ENCODE measurements at regions not wholly inside any gene's neighbourhood (a gene's known extent, or its start where the extent isn't known, plus 50 kb on each side); places are given as distances from the start of the nearest gene placed in this dataset.

DNA sequence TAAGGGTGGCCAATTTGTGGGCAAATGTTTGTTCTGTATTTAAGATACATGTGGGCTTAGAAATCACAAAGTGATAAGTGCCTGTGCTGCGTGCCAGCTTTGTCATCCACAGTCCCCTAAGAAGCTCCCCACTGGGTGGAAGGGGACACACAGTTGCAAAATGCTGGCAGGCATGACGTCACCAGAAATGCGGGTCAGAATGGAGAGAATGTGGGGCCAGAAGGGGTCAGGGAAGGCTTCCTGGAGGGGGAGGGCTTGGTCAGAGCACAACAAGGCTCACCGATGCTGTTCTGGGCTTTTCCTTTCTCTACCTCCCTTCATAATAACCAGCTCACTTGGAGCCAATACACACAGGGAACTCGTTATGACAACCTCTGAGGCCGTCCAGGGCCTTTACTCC lies 207.3 kb downstream of the URI1 start:
- TF ChIP-seq, protein P1, sequence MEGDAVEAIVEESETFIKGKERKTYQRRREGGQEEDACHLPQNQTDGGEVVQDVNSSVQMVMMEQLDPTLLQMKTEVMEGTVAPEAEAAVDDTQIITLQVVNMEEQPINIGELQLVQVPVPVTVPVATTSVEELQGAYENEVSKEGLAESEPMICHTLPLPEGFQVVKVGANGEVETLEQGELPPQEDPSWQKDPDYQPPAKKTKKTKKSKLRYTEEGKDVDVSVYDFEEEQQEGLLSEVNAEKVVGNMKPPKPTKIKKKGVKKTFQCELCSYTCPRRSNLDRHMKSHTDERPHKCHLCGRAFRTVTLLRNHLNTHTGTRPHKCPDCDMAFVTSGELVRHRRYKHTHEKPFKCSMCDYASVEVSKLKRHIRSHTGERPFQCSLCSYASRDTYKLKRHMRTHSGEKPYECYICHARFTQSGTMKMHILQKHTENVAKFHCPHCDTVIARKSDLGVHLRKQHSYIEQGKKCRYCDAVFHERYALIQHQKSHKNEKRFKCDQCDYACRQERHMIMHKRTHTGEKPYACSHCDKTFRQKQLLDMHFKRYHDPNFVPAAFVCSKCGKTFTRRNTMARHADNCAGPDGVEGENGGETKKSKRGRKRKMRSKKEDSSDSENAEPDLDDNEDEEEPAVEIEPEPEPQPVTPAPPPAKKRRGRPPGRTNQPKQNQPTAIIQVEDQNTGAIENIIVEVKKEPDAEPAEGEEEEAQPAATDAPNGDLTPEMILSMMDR (IDR thresholded peaks at IDR 0.05), result no peak
- no peak for TF ChIP-seq POLR2A (IDR thresholded peaks at IDR 0.05)

Data from body of pancreas (tissue), 4 donors.